COLO668 (cell line): ENCODE measurements at regions not wholly inside any gene's neighbourhood (a gene's known extent, or its start where the extent isn't known, plus 50 kb on each side); places are given as distances from the start of the nearest gene placed in this dataset.

ENCODE experiments used
- DNase-seq: peaks from one replicate; lab custom pipeline; 2025; ENCODE audit not compliant: unreplicated experiment; lab: John Stamatoyannopoulos, UW

DNA sequence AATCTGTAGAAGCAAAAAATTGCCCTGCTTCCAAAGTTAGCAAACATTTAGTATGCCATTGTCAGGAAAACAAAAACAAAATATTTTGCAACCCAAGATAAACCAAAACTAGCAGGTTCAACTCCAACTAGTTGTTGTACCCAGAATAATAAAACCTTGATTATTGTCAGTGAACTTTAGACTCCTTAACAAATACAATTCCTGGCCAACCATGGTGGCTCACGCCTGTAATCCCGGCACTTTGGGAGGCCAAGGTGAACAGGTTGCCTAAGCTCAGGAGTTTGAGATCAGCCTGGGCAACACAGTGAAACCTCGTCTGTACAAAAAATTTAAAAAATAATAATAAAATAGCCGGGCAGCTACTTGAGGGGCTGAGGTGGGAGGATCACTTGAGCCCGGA, 53.6 kb upstream of the EPCAM start:
- no peak for DNase-seq

DNA sequence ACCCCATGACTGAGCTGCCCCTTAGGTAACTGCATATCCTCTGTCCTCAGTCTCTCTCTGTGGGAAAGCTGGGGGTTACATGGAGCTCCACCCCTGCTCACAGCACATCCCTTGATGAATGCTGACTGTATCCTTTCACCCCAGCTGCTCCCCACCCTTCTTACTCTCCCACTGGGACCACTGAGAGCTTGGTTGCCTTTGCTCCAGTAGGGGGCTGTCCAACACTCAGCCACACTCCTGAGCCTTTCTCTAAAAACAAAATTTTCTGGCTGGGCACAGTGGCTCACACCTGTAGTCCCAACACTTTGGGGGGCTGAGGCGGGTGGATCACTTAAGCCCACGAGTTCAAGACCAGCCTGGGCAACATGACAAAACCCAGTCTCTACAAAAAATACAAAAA, 55.4 kb upstream of the EPCAM start:
- DNase-seq, result no peak

DNA sequence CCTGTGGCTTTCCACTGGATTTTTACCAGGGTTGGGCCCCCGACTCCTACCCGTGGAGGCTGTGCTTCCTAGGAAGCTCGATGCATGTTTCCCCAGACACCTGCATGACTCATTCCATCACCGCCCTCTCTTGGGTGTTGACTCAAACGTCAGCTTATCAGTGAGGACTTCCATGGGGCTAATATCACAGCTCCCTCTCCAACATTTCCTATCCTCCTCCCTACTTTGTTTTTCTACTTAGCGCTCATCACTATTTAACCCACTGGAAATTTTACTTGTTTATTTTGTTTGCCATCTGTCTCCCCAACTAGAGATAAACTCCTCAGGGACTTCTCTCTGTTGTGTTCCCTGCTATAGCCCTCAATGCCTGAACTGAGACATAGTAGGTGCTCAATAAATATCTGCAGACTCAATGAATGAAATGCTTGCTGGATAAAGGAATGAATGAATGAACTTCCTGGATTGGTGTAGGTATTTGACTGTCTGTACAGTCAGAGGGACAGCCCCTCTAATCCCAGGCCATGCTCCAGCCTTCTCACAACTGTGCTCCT, 55.9 kb upstream of the EPCAM start:
- DNase-seq, result peak; percentile 34

DNA sequence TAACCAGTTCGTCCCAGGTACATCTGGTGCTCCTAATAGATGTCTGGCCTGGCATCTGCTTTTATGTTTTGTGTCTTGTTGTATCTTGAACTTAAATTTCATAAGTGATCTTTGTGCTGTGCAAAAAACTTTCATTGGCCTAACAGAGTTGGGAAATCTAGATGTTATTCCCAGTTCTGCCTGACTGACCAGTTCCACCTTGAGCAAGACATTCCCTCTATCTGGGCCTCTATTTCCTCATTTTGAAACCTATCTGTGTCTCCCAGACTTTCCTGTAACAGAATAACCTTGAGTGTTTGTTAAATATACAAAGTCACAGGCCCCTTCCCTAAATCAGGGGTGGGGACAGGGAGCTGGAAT, 56.6 kb upstream of the EPCAM start:
- no peak for DNase-seq

DNA sequence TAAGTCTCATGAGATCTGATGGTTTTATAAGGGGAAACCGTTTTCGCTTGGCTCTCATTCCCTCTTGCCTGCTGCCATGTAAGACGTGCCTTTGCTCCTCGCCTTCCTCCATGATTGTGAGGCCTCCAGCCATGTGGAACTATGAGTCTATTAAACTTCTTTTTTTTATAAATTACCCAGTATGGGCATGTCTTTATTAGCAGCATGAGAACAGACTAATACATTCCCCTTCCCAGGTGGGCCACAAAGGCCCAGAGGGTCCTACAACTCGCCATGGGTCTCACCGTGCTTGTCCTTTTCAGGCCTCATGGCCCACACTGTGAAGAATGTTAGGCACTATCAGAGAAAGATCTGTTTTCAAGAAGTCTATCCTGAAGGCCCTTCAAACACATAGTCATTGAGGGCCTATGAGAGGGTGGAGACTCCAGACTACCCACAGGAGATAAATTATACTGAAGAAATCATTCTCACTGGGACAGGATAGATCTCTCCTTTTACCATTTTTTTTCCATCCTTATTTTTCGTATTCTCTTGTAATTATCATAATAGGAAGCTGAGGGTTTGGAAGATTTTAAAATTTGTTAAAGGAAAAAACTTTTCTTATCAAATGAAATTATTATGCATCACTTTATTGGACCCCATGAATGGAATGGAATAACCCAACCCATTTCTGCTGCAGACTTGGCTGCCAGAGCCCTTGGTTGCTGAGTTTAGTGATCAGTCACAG, 57.2 kb upstream of the EPCAM start:
- DNase-seq, result no peak

DNA sequence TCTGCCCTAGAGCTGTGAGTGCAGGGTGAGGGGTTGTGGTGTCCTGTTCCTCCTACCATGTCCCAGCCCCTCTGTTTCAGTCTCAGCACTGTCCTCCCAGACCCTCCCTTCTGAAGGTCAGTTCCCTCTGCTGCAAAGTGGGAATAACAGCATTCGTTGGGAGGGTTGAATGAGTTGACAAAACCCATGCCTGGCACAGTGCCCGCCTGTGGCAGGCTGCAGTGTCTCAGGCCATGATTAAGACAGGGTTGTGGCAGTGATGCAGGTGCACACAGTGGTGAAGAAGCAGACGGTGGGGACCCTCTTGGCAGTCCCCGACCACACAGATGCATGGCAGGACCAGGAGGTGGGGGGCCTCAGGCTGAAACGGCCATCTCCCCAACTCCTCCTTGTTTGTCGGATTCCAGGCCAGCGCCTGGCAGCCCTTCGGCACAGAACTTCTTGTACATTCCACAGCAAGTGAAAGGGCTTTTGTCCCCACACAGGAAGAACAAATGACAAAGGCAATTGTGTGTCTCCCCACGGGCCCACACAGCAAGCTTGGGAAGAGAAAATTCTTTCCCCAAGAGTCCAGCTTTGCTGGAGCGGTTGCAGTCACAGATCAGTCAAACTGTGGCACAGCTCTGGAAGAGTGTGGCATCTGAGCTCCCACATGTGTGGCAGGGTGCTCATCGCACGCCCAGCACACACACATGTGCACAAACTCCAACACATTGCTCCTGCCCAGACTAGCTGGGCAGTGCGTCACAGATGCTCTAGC, 58.1 kb upstream of the EPCAM start:
- DNase-seq, result no peak

DNA sequence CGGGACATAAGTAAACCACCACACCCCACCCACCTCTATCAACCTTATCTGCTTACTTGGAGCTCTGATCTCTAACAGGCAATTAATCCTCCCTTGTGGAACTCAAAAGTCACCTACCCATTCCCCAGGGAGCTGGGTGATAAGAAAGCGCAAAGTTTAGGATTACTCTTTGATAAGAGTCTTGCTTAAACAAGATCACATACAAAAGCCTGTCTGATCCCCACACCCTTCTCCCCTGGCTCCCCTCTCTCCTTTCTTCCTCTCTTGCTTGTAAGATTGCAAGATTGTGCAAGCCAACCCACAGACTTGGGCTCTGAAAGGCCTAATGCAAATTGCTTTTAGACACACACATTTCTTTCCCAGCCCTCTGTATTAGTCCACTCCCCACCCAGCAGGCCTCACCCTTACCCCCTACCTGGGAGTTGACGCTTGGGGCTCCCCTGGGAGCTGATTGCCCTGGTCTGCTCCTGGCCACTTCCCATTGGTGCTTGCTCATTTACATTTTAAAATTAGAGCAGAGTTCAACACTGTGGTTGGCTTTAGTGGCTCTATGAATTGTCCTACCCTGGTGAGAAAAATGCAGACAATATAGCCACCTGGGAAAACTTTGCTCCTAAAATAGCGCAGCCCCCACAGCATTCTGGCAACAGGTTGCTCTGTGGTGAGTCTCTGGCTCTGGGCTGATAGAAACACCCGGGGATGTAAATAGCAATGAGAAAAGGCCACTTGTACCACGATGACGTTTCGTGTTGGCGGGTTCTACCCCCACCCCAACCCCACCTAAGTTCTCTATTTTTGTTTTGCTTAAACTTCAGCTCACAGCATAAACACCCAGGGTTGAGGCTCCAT, 58.9 kb upstream of the EPCAM start:
- no peak for DNase-seq

DNA sequence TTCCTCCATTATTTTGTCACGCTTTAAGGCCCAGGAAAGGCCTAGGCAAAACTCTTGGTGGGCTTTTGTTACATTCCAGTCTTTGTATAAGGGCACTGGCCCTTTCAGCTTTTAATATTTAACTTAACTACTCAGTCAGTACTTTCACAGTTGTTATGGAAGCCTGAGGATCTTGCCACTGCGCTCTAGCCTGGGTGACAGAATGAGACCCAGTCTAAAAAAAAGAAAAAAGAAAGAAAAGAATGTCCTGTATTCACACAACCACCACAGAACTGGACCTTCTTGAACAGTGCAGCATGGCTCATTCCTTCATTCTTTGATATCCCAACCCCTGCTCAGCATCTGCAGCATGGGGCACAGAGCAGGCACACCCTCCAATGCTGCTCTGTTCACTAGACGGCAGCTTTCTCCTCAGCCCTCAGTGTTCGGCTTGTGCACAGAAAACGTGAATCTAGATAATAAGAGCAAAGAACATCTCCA, 59.6 kb upstream of the EPCAM start:
- DNase-seq, result no peak

DNA sequence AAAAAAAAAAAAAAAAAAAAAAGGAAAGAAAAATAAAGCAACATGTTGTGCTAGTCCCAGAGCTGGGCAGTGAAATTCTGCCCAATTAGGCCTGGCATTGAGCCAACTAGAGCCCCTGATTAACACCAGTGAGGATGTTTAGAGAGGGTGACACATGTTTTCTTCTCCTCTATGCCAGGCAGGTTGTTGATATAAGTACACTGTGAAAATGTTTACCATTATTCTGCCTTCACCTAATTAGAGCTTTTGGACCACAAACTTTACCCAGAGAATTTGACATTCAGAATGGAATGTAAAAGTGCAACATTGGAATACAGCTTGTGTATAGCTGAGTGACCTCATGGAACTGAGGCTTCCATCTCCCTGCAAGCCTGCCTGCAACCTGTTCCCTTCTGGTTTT, 62.0 kb upstream of the EPCAM start:
- peak; percentile 21 for DNase-seq

DNA sequence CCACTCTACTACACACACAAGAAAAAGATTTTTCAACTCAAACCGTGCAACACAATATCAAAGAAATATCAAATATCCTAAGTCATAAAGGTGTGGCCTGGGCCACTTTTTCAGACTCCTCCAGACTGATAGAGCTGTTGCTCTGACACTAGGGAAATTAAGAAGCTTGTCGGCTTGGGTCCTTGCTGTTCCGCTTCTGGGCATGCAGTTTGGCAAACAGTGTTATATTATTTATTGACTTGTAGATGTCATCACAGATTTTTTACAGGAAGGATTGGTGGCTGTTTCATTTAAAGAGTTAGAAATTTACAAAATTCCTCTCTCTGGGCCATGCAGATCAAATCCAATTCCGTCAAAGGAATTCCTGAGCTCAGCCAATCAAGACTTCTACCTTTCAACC, 64.5 kb upstream of the EPCAM start:
- no peak for DNase-seq

DNA sequence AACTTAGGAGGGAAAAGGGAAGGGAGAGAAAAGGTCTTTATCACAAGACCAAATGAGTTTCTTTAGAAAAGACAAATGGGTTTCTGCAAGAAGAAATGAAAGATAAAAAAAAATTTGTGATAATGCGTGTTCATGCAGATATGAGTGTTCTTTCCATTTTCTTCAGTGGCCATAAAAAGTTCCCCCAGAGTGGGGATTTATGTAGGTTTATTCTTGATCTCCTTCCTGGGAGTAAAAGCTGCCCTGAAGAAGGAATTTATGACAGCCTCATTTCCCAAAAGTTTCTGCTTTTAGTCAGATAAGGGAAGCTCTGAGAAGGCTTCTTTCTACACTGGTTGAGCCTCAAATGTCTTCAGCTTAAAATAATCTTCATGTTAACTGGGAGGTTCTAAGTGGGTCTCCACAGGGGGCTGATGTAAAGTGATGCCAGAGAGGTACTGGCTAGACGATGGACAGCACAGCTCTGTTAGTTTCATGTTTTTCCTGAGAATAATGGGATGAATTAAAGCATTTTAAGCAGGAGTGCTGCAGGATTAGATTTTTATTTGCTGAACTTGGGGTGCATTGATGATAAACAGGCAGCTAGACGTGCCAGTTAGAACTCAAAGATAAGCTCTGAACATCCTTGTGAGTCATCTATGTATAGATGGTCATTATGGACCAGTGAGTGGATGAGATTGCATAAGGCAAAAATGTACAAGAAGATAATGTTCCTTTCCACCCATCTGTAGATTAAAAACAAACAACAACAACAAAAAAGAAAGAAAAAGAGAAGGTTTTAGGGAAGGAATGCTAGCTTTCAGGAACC, 65.6 kb upstream of the EPCAM start:
- DNase-seq, result no peak

DNA sequence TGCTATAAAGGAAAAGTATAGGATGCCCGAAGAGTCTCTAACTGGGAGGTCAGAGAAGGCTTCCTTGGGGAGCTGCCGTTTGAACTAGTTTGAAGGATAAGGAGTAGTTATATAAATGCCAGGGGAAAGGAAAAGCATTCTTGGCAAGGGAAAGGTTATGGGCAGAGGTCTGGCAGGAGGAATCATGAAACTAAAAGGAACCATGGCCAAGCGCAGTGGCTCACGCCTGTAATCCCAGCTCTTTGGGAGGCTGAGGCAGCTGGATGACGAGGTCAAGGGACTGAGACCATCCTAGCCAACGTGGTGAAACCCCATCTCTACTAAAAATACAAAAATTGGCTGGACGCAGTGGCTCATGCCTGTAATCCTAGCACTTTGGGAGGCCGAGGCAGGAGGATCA, 66.8 kb upstream of the EPCAM start:
- DNase-seq, result no peak

DNA sequence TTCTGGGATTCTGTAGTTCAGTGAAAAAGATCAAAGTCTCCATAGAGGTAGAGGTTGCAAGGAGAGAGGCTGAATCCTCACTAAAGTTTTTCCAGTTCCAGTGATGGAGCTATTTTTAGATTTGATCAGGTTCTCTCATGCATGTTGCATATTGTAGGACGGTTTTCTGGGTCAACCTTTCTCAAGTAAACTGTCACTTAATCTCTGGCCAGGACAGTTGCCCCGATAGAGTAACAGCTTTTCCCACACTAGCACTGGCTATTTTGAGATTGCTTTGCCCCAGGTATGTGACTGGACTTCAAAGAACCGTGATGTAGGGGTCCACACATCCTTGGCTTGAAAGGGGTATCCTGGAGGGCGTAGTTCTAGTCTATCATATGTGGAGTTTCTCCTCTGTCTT, 67.4 kb upstream of the EPCAM start:
- DNase-seq, result no peak

DNA sequence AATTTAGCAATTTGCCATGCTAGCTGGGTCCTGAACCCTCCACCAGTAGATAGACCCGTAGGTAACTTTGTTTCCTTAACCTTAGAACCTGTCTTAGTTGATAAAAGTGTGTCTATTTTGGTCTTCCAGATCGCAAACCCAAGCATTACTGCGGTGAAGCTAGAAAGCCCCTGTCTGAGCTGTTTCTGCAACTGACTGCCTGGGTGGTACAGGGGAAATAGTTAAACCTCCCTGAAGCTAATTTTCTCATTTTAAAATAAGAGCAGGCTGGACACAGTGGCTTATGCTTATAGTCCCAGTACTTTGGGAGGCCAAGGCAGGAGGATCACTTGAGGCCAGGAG, 67.9 kb upstream of the EPCAM start:
- DNase-seq, result no peak

DNA sequence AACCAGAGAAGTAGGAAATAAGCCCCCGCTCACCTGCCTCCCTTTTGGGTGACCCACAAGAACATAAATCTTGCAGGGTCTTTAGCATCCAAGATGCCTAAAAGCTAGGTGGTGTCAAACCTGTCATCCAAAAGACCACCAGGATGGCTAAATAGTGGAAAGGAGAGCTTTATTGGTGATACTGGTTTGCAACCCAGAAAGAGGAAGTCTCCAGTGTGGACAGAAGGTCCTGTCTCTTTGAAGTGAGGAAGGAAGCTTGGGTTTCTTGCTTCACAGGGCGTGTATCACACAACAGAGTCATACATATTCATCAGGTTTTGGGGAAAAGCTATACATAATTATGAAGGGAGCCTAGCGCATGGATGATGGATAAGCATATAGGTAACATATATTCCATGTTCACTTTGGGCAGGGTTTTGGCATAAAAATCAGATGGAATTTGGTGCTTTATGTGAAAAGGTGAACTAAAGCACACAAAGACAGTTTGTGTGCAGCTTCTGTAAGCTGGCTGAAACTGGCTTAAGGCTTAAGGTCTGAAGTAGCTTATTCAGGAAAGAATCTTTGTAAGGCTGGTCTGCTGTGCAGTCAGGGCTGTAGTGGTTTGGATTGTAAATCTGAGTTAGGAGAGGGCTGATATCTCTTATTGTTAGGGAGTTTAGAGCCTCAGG, 68.4 kb upstream of the EPCAM start:
- no peak for DNase-seq

DNA sequence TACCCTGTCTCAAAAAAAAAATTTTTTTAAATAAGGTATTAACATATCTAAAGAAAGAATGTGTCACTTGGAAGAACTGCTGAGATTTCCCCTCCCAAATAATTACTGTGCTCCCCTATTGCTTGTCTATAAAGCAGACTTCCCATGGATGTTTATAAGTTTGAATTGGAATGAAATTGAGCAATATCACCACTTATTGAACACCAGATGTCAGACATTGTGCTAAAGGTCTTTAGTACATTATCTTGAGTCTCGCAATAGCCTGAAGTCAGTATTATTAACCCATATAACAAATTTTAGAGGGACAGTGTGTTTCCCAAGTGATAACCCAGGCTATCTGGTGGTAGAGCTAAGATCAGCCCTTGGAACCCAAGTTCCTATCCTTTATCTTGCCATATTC, 69.0 kb upstream of the EPCAM start:
- no peak for DNase-seq

DNA sequence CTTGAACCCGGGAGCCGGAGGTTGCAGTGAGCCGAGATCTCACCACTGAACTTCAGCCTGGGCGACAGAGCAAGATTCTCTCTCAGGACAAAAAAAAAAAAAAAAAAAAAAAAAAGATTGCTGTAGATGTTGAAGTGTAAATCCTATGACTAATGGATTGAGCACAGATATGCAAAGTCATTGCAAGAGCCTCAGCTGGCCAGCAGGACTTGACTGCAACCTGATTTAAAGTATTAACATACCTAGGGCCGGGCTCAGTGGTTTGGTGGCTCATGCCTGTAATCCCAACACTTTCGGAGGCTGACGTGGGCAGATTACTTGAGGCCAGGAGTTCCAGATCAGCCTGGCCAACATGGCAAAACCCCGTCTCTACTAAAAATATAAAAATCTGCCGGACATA, 69.6 kb upstream of the EPCAM start:
- no peak for DNase-seq

DNA sequence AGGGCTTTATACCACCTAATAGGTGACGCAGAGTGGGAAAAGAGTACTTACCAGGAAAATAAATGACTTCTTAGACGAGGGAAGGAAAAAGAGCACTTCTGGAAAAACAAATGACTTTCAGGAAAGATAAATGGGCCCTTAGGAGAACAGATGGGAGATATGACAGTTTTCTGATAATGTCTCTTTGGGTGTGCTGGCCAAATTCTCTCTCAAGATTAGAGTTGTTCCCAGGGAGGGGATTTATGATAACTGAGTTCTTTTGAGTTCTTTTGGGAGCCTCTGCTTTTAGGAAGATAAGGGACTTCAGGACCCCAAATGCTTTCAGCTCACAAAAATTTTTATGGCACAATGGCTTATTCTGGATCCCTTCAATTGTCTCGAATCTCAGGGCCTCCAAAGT, 70.3 kb upstream of the EPCAM start:
- no peak for DNase-seq

DNA sequence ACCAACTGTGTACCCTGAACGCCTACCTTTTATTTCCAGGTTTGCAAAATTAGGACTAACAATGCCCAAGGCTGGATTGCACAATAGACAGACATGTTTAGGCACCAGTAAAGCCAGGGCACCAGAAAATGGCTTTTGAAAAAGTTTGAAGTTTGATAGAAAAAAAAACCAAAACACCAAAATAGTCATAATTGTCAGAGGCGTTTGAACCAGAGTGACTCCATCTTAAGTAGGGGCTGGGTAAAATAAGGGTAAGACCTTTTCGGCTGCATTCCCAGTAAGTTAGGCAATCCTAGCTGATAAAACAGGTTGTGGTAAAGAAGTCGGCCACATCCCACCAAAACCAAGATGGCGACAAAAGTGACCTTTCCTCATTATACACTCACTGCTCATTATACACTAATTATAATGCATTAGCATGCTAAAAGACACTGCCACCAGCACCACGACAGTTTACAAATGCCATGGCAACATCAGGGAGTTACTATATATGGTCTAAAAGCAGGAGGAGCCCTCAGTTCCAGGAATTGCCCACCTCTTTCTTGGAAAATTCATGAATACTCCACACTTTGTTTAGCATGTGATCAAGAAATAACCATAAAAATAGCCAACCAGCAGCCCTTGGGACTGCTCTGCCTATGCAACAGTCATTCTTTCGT, 71.2 kb upstream of the EPCAM start:
- DNase-seq, result no peak
